NT2/D1 (cell line): ENCODE measurements at regions not wholly inside any gene's neighbourhood (a gene's known extent, or its start where the extent isn't known, plus 50 kb on each side); places are given as distances from the start of the nearest gene placed in this dataset.

Experiments
- DNase-seq: peaks from one replicate; pipeline ENCODE4 v3.0.0-alpha.2; 2011; ENCODE audit warnings: low read depth, low spot score
- H3K27me3 ChIP-seq: 2 replicates; pipeline ENCODE4 v1.6.0; 2011; ENCODE audit warnings: mild to moderate bottlenecking; ENCODE audit not compliant: insufficient read length, insufficient read depth
- H3K36me3 ChIP-seq: 2 replicates; pipeline ENCODE4 v1.6.1; 2011; ENCODE audit warnings: mild to moderate bottlenecking, low read length, mixed read lengths; ENCODE audit not compliant: insufficient read depth, insufficient read length
- H3K4me1 ChIP-seq: 2 replicates; pipeline ENCODE4 v1.5.1; 2011; ENCODE audit not compliant: insufficient read depth, insufficient read length
- H3K4me3 ChIP-seq: 2 replicates; pipeline ENCODE4 v1.5.1; 2011; ENCODE audit warnings: low read depth; ENCODE audit not compliant: insufficient read length
- H3K9ac ChIP-seq: 2 replicates; pipeline ENCODE4 v1.6.0; 2011; ENCODE audit warnings: low read depth; ENCODE audit not compliant: insufficient read length
- H3K9me3 ChIP-seq: 2 replicates; pipeline ENCODE4 v1.5.1; 2011; ENCODE audit warnings: mild to moderate bottlenecking, low read length; ENCODE audit not compliant: insufficient read depth
- SUZ12 ChIP-seq: IDR thresholded peaks from 2 replicates; pipeline ENCODE4 v1.6.1; 2011; ENCODE audit not compliant: insufficient read length, insufficient read depth; ENCODE audit errors: extremely low read depth
- YY1 ChIP-seq: IDR thresholded peaks from 2 replicates; pipeline ENCODE4 v1.6.1; 2011; ENCODE audit not compliant: insufficient read length, insufficient read depth
- ZNF274 ChIP-seq: IDR thresholded peaks from 2 replicates; pipeline ENCODE4 v1.6.1; 2011; ENCODE audit warnings: mild to moderate bottlenecking, low read depth, low read length

DNA sequence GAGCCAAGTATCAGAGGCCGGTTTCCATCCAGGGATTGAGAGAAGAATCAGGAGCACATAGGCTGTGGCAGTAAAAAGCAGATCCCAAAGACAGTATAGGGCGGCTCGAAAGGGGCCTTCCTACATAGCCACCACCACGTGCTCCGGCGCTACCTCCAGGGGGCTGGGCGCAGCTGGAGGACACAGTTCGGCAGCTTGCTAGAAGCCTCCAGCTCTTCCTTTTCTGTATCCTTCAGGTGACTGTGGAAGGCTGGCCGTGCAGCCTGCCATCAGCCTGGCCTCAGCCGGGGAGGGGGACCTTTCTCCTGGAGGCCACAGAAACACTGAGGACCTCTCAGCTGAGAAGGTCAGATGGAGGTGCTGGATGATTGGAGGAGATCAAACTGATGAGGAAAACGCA is 183.6 kb upstream of the GLI2 start:
- TF ChIP-seq YY1 = no peak
- H3K36me3 ChIP-seq = no peaks in the 10 kb centered on the region
- no peak overlapping the region for H3K4me3 ChIP-seq
- H3K9ac ChIP-seq = no peak overlapping the region
- H3K9me3 ChIP-seq = no peaks in the 10 kb centered on the region
- no peaks in the 10 kb centered on the region for H3K4me1 ChIP-seq
- DNase-seq = no peak
- peaks cover 51% of the 10 kb centered on the region for H3K27me3 ChIP-seq

DNA sequence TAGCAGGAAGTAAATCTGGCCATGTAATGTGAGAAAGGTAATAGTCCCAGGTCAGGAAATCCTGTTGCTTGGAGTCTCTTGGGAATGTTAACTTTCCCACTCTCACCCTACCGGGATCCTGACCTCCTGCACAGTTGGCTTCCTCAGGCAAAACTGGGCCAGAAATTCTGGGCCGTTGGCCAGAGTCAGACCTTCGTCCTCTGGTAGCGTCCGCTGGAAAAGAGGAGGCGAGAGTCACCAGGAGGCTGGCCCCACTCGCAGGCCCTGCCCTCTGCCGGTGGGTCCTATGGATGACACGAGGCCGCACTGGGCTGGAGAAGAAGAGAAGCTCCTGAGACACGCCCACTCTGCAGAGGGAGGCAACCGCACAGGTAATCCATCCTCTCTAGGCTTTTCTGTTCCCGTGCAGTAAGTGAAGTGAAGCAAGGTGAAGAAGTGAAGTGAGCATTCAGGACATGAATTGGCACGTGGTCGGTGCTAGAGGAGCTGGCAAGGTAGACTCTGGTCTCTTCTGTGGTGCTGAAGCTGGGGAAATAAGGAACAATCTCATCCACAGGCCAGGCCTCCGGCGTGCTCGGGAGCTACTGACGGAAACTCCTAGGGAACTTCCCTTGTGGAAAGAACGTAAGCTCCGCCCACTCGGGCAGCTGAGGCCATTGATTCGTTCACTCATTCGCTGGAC is 182.7 kb upstream of the GLI2 start:
- TF ChIP-seq YY1 (no peak), SUZ12 (no peak), ZNF274 (no peak)
- peaks cover 44% of the 10 kb centered on the region for H3K27me3 ChIP-seq
- DNase-seq = peak; percentile 70
- peak overlapping the region; percentile 29 for H3K4me3 ChIP-seq
- H3K36me3 ChIP-seq = no peaks in the 10 kb centered on the region
- no peaks in the 10 kb centered on the region for H3K4me1 ChIP-seq
- H3K9me3 ChIP-seq = no peaks in the 10 kb centered on the region
- no peak overlapping the region for H3K9ac ChIP-seq

DNA sequence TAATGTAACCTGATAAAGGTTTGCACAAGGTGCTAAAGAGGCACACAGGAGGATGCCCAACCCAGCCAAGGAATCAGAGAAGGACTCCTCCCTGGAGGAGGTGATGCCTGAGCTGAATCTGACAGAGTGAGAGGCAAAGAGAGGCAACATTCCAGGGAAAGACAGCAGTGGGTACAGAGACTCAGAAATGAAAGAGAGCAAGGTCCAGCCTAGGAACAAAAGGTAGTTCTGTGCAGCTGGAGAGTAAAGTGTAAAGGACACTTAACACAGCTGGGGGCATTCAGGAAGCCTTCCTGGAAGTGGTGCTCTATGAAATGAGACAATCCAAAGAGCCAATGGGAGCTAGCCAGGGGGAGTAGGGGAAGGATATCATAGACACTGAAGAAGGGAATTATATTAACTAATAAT is 181.0 kb upstream of the GLI2 start:
- peaks cover 46% of the 10 kb centered on the region for H3K27me3 ChIP-seq
- no peak for TF ChIP-seq ZNF274
- no peak for TF ChIP-seq YY1
- no peak for TF ChIP-seq SUZ12

DNA sequence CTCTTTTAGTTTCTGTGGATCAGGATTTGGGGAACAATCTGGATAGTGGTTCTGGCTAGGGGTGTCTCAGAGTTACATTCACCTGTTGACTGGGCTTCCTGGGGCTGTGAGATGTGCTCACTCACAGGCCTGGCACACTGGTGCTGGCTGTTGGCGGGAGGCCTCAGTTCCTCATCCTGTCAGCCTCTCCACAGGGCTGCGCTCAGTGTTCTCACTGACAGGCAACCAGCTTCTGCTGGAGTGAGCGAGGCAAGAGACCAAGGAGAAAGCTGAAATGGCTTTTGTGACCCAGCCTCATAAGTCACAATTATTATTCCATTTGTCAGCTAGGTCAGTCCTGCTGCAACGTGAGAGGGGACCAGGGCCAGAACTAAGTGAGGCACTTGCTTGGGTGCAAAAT is 180.6 kb upstream of the GLI2 start:
- H3K9me3 ChIP-seq = no peaks in the 10 kb centered on the region
- H3K4me1 ChIP-seq = no peaks in the 10 kb centered on the region
- H3K27me3 ChIP-seq = peaks cover 42% of the 10 kb centered on the region
- TF ChIP-seq SUZ12 (no peak), ZNF274 (no peak), YY1 (no peak)
- H3K4me3 ChIP-seq = no peak overlapping the region
- H3K9ac ChIP-seq = no peak overlapping the region
- no peak for DNase-seq
- no peaks in the 10 kb centered on the region for H3K36me3 ChIP-seq

More for the DNA sequence above, 181.0 kb upstream of the GLI2 start:
- Histone ChIP-seq H3K4me1 (no peaks in the 10 kb centered on the region), H3K9ac (no peak overlapping the region), H3K36me3 (no peaks in the 10 kb centered on the region), H3K4me3 (no peak overlapping the region), H3K9me3 (no peaks in the 10 kb centered on the region)
- no peak for DNase-seq

DNA sequence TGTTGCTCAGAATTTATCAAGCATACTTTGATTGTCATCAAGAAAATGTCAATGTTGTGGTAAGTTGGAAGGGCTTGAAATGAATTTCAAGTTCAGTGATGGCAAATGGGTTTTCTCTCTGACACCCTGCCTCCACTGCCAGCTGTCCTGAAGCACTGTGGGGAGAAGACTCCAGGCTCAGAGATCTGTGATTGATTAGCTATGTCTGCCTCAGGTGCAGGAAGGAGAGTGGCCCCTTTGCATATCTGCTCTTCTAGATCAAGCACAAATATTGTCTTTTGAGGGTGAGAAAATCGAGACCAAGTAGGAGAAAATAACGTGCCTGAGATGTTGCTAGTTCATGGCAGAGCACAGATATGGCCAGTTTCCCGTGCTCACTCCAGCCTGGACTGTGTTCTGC is 178.8 kb upstream of the GLI2 start:
- TF ChIP-seq YY1 (no peak), ZNF274 (no peak), SUZ12 (no peak)
- Histone ChIP-seq H3K9ac (no peak overlapping the region), H3K9me3 (no peaks in the 10 kb centered on the region), H3K4me3 (no peak overlapping the region), H3K4me1 (no peaks in the 10 kb centered on the region), H3K36me3 (no peaks in the 10 kb centered on the region), H3K27me3 (peaks cover 48% of the 10 kb centered on the region)
- DNase-seq = no peak

DNA sequence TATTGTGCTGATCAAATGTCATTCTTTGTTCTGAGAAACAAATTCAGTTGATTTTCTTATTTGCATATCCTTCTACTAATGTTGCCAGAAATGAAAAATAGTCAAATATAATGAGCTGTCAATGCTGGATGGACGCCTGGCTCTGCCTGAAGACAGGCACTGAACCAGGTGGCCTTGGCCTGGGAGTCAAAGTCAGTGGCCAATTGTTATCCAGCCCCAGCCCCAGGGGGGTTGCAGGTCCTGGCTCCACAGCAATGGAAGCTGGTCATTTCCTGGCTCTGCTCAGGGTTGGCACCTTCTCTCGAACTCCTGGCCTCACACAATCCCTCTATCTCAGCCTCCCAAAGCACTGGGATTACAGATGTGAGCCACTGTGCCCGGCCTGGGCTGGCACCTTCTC is 176.8 kb upstream of the GLI2 start:
- Histone ChIP-seq H3K9ac (no peak overlapping the region), H3K27me3 (peaks cover 46% of the 10 kb centered on the region), H3K36me3 (no peaks in the 10 kb centered on the region), H3K4me1 (peaks cover 2% of the 10 kb centered on the region), H3K4me3 (no peak overlapping the region), H3K9me3 (no peaks in the 10 kb centered on the region)
- DNase-seq = no peak
- no peak for TF ChIP-seq SUZ12
- no peak for TF ChIP-seq YY1
- TF ChIP-seq ZNF274 = no peak

DNA sequence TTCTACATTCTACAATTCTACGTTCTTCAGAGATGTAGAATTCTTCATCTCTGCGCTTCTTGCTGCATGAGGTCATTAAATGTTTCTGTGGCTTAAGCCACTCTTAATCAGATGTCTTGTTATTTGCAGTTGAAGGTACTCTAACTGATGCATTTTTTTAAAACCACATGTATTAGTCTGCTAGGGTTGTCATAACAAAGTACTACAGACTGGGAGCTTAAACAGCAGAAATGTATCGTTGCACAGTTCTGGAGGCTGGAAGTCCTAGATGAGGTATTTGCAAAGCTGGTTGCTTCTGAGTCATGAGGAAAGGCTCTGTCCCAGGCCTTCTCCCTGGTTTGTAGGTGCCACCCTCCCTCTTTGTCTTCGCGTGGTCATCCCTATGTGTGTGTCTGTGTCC is 176.3 kb upstream of the GLI2 start:
- Histone ChIP-seq H3K36me3 (no peaks in the 10 kb centered on the region), H3K4me3 (no peak overlapping the region), H3K9me3 (no peaks in the 10 kb centered on the region), H3K4me1 (peaks cover 4% of the 10 kb centered on the region), H3K27me3 (peaks cover 42% of the 10 kb centered on the region), H3K9ac (no peak overlapping the region)
- TF ChIP-seq SUZ12 (no peak), YY1 (no peak), ZNF274 (no peak)
- DNase-seq = no peak

DNA sequence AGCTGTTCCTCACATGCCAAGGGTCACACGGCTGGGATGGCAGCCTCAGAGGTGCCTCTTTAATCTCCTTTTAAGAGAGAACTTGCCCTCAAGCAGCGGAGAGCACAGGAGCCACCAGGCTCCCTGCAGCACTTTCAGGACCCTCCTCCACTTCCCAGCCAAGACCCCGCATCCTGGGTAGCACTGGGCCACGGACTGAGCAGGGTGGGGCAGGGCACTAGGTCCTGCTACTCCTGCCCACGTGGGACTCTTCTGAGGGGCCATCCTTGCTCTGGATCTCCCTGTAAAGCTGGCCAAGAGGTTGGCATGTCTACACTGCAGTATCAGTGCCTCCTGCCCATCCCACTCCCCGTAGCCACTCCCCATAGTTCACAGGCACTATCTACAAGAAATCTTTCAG is 175.3 kb upstream of the GLI2 start:
- Histone ChIP-seq H3K27me3 (peaks cover 38% of the 10 kb centered on the region), H3K9me3 (no peaks in the 10 kb centered on the region), H3K9ac (no peak overlapping the region), H3K4me1 (peaks cover 4% of the 10 kb centered on the region), H3K4me3 (no peak overlapping the region), H3K36me3 (no peaks in the 10 kb centered on the region)
- no peak for DNase-seq
- TF ChIP-seq SUZ12 (no peak), ZNF274 (no peak), YY1 (no peak)
